Endothelial cell of umbilical vein (primary cell): ENCODE measurements at regions not wholly inside any gene's neighbourhood (a gene's known extent, or its start where the extent isn't known, plus 50 kb on each side); places are given as distances from the start of the nearest gene placed in this dataset.

Source experiments
- BruUV-seq: library from RNA; stranded (reverse); fragments of 400-500 nt; replicated peaks from 2 replicates; lab custom pipeline; 2021; lab: Mats Ljungman, UMichigan
- CTCF ChIA-PET: fragments of 300-600, 350-600 bp; sonication (Branson Sonifier 250); formaldehyde crosslinking; loops from one replicate; lab custom pipeline; 2021; ENCODE audit warnings: antibody characterized with exemption, inconsistent platforms; lab: Charles Lee
- POLR2A ChIA-PET: fragments of 300-600, 350-600 bp; sonication (Branson Sonifier 250); formaldehyde crosslinking; loops from one replicate; lab custom pipeline; 2021; ENCODE audit warnings: antibody characterized with exemption, inconsistent platforms; lab: Charles Lee
- DNase-seq: peaks from one replicate; pipeline ENCODE4 v3.0.0-alpha.2; 2011; ENCODE audit warnings: low read depth, low spot score
- FAIRE-seq: peaks from 2 replicates; lab custom pipeline; 2011; peaks lifted over from hg19 to GRCh38; lab: Jason Lieb, UNC
- H2AFZ ChIP-seq: 2 replicates; pipeline ENCODE4 v1.6.0; 2012; ENCODE audit warnings: low read depth, low read length, control low read depth, inconsistent platforms
- H3K27ac ChIP-seq: 2 replicates; pipeline ENCODE4 v1.5.1; 2011; ENCODE audit warnings: low read depth, mild to moderate bottlenecking, control low read depth, low read length, moderate library complexity; ENCODE audit not compliant: insufficient read depth
- H3K27me3 ChIP-seq, 2 experiments: 2 replicates each; pipeline versions ENCODE4 v1.6.0 to v1.6.1; 2011; ENCODE audit warnings: low read length in 2 of 2, mixed read lengths in 1 of 2; ENCODE audit not compliant: control insufficient read depth in 2 of 2, insufficient read depth in 2 of 2
- H3K36me3 ChIP-seq, 2 experiments: 2 replicates in 1 of 2; 3 replicates in 1 of 2; pipeline ENCODE4 v1.5.1; 2011; ENCODE audit warnings: low read length in 2 of 2, mild to moderate bottlenecking in 1 of 2, moderate library complexity in 1 of 2; ENCODE audit not compliant: control insufficient read depth in 2 of 2, insufficient read depth in 2 of 2; ENCODE audit errors: extremely low read depth in 1 of 2
- H3K4me1 ChIP-seq: 3 replicates; pipeline ENCODE4 v1.5.1; 2011; ENCODE audit warnings: mild to moderate bottlenecking, low read length; ENCODE audit not compliant: control insufficient read depth, insufficient read depth; ENCODE audit errors: extremely low read depth
- H3K4me2 ChIP-seq: 2 replicates; pipeline ENCODE4 v1.6.1; 2011; ENCODE audit warnings: low read length, control low read depth, mixed read lengths; ENCODE audit not compliant: insufficient read depth
- H3K4me3 ChIP-seq, 3 experiments: fragments of 200-600 bp in 1 of 3; sonication (generic), shearing (Covaris generic) in 1 of 3; replicated peaks in 1 of 3; 2 replicates each; pipeline ENCODE4 v1.5.1; 2011 to 2016; ENCODE audit warnings: control low read depth in 3 of 3, low read length in 3 of 3, mild to moderate bottlenecking in 2 of 3, inconsistent platforms in 1 of 3, low read depth in 1 of 3, moderate library complexity in 1 of 3; ENCODE audit not compliant: insufficient read depth in 1 of 3
- H3K79me2 ChIP-seq: 2 replicates; pipeline ENCODE4 v1.6.0; 2012; ENCODE audit warnings: low read length, inconsistent platforms; ENCODE audit not compliant: control insufficient read depth, insufficient read depth
- H3K9ac ChIP-seq: replicated peaks from 2 replicates; pipeline ENCODE3; 2011; ENCODE audit warnings: low read length, control low read depth; ENCODE audit not compliant: insufficient read depth; ENCODE audit errors: extremely low read depth
- H3K9me1 ChIP-seq: replicated peaks from 3 replicates; pipeline ENCODE4 v1.6.0; 2011; ENCODE audit warnings: mild to moderate bottlenecking, low read length; ENCODE audit not compliant: control insufficient read depth, insufficient read depth; ENCODE audit errors: extremely low read depth
- H3K9me3 ChIP-seq: replicated peaks from 2 replicates; pipeline ENCODE4 v1.5.1; 2012; ENCODE audit warnings: low read length, inconsistent platforms; ENCODE audit not compliant: control insufficient read depth, insufficient read depth
- H4K20me1 ChIP-seq: replicated peaks from 2 replicates; pipeline ENCODE3; 2011; ENCODE audit warnings: mild to moderate bottlenecking, low read length; ENCODE audit not compliant: control insufficient read depth, insufficient read depth; ENCODE audit errors: extremely low read depth
- CTCF ChIP-seq, 2 donors: IDR thresholded peaks; 1 replicate in 1 of 2; 2 replicates in 1 of 2; pipeline ENCODE4 v1.5.1; 2011; ENCODE audit warnings: low read length in 2 of 2, mild to moderate bottlenecking in 2 of 2, moderate library complexity in 2 of 2, control low read depth in 1 of 2, inconsistent platforms in 1 of 2, low read depth in 1 of 2; ENCODE audit not compliant: insufficient read depth in 1 of 2; ENCODE audit errors: extremely low read depth in 1 of 2
- EZH2 ChIP-seq: IDR thresholded peaks from 2 replicates; pipeline ENCODE4 v1.6.1; 2012; ENCODE audit warnings: borderline replicate concordance, low read depth, mild to moderate bottlenecking, moderate library complexity, low read length, inconsistent platforms; ENCODE audit not compliant: severe bottlenecking
- FOS ChIP-seq: IDR thresholded peaks from 2 replicates; pipeline ENCODE4 v1.6.1; 2011; ENCODE audit warnings: mild to moderate bottlenecking, low read length, moderate library complexity, borderline replicate concordance; ENCODE audit not compliant: insufficient read depth
- GATA2 ChIP-seq: IDR thresholded peaks from 2 replicates; pipeline ENCODE4 v1.7.0; 2011; ENCODE audit warnings: low read depth, mild to moderate bottlenecking, moderate library complexity, mixed read lengths, low read length; ENCODE audit not compliant: insufficient read length, insufficient read depth
- JUN ChIP-seq: IDR thresholded peaks from 2 replicates; pipeline ENCODE4 v1.6.1; 2011; ENCODE audit warnings: borderline replicate concordance, low read depth; ENCODE audit not compliant: insufficient read length, insufficient read depth
- MAX ChIP-seq: IDR thresholded peaks from 2 replicates; pipeline ENCODE4 v1.6.1; 2011; ENCODE audit not compliant: insufficient read depth, insufficient read length
- MYC ChIP-seq: IDR thresholded peaks from one replicate; pipeline ENCODE4 v1.6.1; 2011; ENCODE audit warnings: mild to moderate bottlenecking, low read depth, low read length
- POLR2A ChIP-seq: IDR thresholded peaks from 2 replicates; pipeline ENCODE4 v1.6.1; 2012; ENCODE audit warnings: low read depth, mild to moderate bottlenecking, control low read depth, low read length
- POLR2AphosphoS5 ChIP-seq: IDR thresholded peaks from 2 replicates; pipeline ENCODE4 v1.6.1; 2012; ENCODE audit warnings: low read depth, mild to moderate bottlenecking, control low read depth, low read length, moderate library complexity; ENCODE audit not compliant: insufficient read depth
- dilution Hi-C: fragments of 300-500 bp; cut with MboI; formaldehyde crosslinking; loops from one replicate; pipeline ENCODE4 v1.15.0; 2019; ENCODE audit warnings: low sequenced_read_pairs; ENCODE audit not compliant: extremely low pct_ligation_motif_present
- intact Hi-C: fragments of 100-400 bp; cut with micrococcal nuclease; formaldehyde crosslinking; loops from one replicate; pipeline ENCODE4 v1.10.0; 2022

- no peak for DNase-seq
- H3K27ac ChIP-seq, result no peak overlapping the region
- TF ChIP-seq POLR2A (no peak), GATA2 (no peak), MAX (no peak), EZH2 (no peak), POLR2AphosphoS5 (no peak), MYC (no peak), FOS (no peak), JUN (no peak), CTCF (IDR thresholded peaks at IDR 0.05; ENCODE audit: extremely low read depth in 1 of 2, insufficient read depth in 1 of 2, low read depth in 1 of 2, low read length in 2 of 2) (no peak)
- dilution Hi-C loops, result no loop called here
- peaks cover 0 to 4% of the 10 kb centered on the region in 2 experiments for H3K27me3 ChIP-seq
- H3K9me3 ChIP-seq, result no peaks in the 10 kb centered on the region
- no peak overlapping the region for H3K4me2 ChIP-seq
- no peak overlapping the region for H2AFZ ChIP-seq
- POLR2A ChIA-PET, result no interaction called here
- H3K4me3 ChIP-seq, result no peak overlapping the region
- intact Hi-C loops, result no loop called here
- CTCF ChIA-PET, result no interaction called here
- H4K20me1 ChIP-seq, result no peaks in the 10 kb centered on the region
- no peak overlapping the region for H3K9ac ChIP-seq
- no peaks in the 10 kb centered on the region for H3K79me2 ChIP-seq
- FAIRE-seq, result no peak
- BruUV-seq, result no TSS peak
- H3K36me3 ChIP-seq, result no peaks in the 10 kb centered on the region
- no peaks in the 10 kb centered on the region for H3K9me1 ChIP-seq
- no peaks in the 10 kb centered on the region for H3K4me1 ChIP-seq
Measured at GRCh38 chr13:74645586-74645985, 511.4 kb upstream of the KLF12 start.
